COLO668 (cell line): ENCODE measurements at regions not wholly inside any gene's neighbourhood (a gene's known extent, or its start where the extent isn't known, plus 50 kb on each side); places are given as distances from the start of the nearest gene placed in this dataset.
"Not testable (repeated sequence)": the region's sequence is repeated elsewhere in the genome, so short reads cannot be mapped to it uniquely, and the experiment has no call there.

Source experiments
- DNase-seq: peaks from one replicate; lab custom pipeline; 2025; ENCODE audit not compliant: unreplicated experiment; lab: John Stamatoyannopoulos, UW

- DNase-seq: no peak
Measured at GRCh38 chr11:13134886-13135285, 125.8 kb downstream of the RASSF10 start.

GRCh38 chr11:13135385-13136271 lies 126.5 kb downstream of the RASSF10 start:
- DNase-seq: peak; percentile 63

GRCh38 chr11:13136272-13136596 lies 127.1 kb downstream of the RASSF10 start:
- no peak for DNase-seq

- no peak for DNase-seq
Measured at GRCh38 chr11:13137844-13138301, 128.8 kb downstream of the RASSF10 start.

GRCh38 chr11:13139085-13139484 lies 130.0 kb downstream of the RASSF10 start:
- DNase-seq: not testable (repeated sequence)

GRCh38 chr11:13140028-13140870 lies 131.1 kb downstream of the RASSF10 start:
- DNase-seq: peak; percentile 84

GRCh38 chr11:13140873-13141655 lies 131.9 kb downstream of the RASSF10 start:
- DNase-seq: peak; percentile 51

GRCh38 chr11:13141731-13142709 lies 132.9 kb downstream of the RASSF10 start:
- DNase-seq: no peak

GRCh38 chr11:13143486-13144297 lies 133.9 kb upstream of the BMAL1 start:
- no peak for DNase-seq

- no peak for DNase-seq
Measured at GRCh38 chr11:13145461-13145860, 132.1 kb upstream of the BMAL1 start.

- no peak for DNase-seq
Measured at GRCh38 chr11:13149991-13150390, 127.6 kb upstream of the BMAL1 start.

GRCh38 chr11:13150487-13150886 lies 127.1 kb upstream of the BMAL1 start:
- no peak for DNase-seq

GRCh38 chr11:13152264-13152663 lies 125.3 kb upstream of the BMAL1 start:
- no peak for DNase-seq

GRCh38 chr11:13152736-13153541 lies 124.7 kb upstream of the BMAL1 start:
- DNase-seq: no peak

- DNase-seq: not testable (repeated sequence)
Measured at GRCh38 chr11:13154374-13154773, 123.2 kb upstream of the BMAL1 start.

GRCh38 chr11:13160346-13160745 lies 117.2 kb upstream of the BMAL1 start:
- DNase-seq: no peak

GRCh38 chr11:13160806-13161205 lies 116.8 kb upstream of the BMAL1 start:
- no peak for DNase-seq

- no peak for DNase-seq
Measured at GRCh38 chr11:13163158-13163557, 114.4 kb upstream of the BMAL1 start.
